Fibroblast of lung (primary cell): ENCODE measurements at regions not wholly inside any gene's neighbourhood (a gene's known extent, or its start where the extent isn't known, plus 50 kb on each side); places are given as distances from the start of the nearest gene placed in this dataset.
"Not testable (repeated sequence)": the region's sequence is repeated elsewhere in the genome, so short reads cannot be mapped to it uniquely, and the experiment has no call there.

Source experiments
- DNase-seq, 2 donors: peaks; one replicate each; pipeline versions ENCODE4 v3.0.0 to v3.0.0-alpha.2; 2010; ENCODE audit warnings: low read depth in 2 of 2
- H2AFZ ChIP-seq: 2 replicates; pipeline ENCODE4 v1.5.1; 2012; ENCODE audit warnings: low read length, control low read depth, inconsistent platforms
- H3K27ac ChIP-seq: 2 replicates; pipeline ENCODE4 v1.5.1; 2011; ENCODE audit warnings: low read length, control low read depth; ENCODE audit not compliant: insufficient read depth
- H3K27me3 ChIP-seq: 2 replicates; pipeline ENCODE4 v1.5.1; 2011; ENCODE audit warnings: mild to moderate bottlenecking, low read length; ENCODE audit not compliant: control insufficient read depth, insufficient read depth
- H3K36me3 ChIP-seq: 2 replicates; pipeline ENCODE4 v1.5.1; 2011; ENCODE audit warnings: low read length; ENCODE audit not compliant: control insufficient read depth, insufficient read depth
- H3K4me1 ChIP-seq: 2 replicates; pipeline ENCODE4 v1.5.1; 2011; ENCODE audit warnings: low read length; ENCODE audit not compliant: control insufficient read depth, insufficient read depth; ENCODE audit errors: extremely low read depth
- H3K4me2 ChIP-seq: 2 replicates; pipeline ENCODE4 v1.5.1; 2011; ENCODE audit warnings: low read length, control low read depth; ENCODE audit not compliant: insufficient read depth; ENCODE audit errors: extremely low read depth
- H3K4me3 ChIP-seq, 4 experiments: fragments of 200-600 bp in 1 of 4; sonication (generic) in 1 of 4; replicated peaks in 1 of 4; 2 replicates each; pipeline ENCODE4 v1.5.1; 2011 to 2016; ENCODE audit warnings: low read length in 4 of 4, low read depth in 3 of 4, mild to moderate bottlenecking in 3 of 4, control low read depth in 2 of 4, inconsistent platforms in 1 of 4, mixed read lengths in 1 of 4; ENCODE audit not compliant: insufficient read depth in 1 of 4; ENCODE audit errors: control extremely low read depth in 1 of 4
- H3K79me2 ChIP-seq: 2 replicates; pipeline ENCODE4 v1.5.1; 2012; ENCODE audit warnings: mild to moderate bottlenecking, low read length, inconsistent platforms; ENCODE audit not compliant: control insufficient read depth, insufficient read depth
- H3K9ac ChIP-seq: 2 replicates; pipeline ENCODE4 v1.5.1; 2011; ENCODE audit warnings: mild to moderate bottlenecking, low read length, control low read depth; ENCODE audit not compliant: insufficient read depth
- H3K9me3 ChIP-seq: 2 replicates; pipeline ENCODE4 v1.5.1; 2012; ENCODE audit warnings: low read depth, low read length; ENCODE audit not compliant: control insufficient read depth, insufficient read depth
- H4K20me1 ChIP-seq: 2 replicates; pipeline ENCODE4 v1.5.1; 2011; ENCODE audit warnings: low read length; ENCODE audit not compliant: control insufficient read depth, insufficient read depth; ENCODE audit errors: extremely low read depth
- EZH2 ChIP-seq: IDR thresholded peaks from 2 replicates; pipeline ENCODE4 v1.5.1; 2012; ENCODE audit warnings: low read length, control low read depth, mild to moderate bottlenecking; ENCODE audit errors: missing control alignments
- TF ChIP-seq, protein P1 (sequence below), 2 donors: IDR thresholded peaks in 1 of 2; conservative IDR thresholded peaks in 1 of 2; 1 replicate in 1 of 2; 2 replicates in 1 of 2; pipeline ENCODE4 v1.5.1; 2011 to 2012; ENCODE audit warnings: low read length in 2 of 2, control low read depth in 1 of 2, inconsistent platforms in 1 of 2, low read depth in 1 of 2, mild to moderate bottlenecking in 1 of 2

DNA sequence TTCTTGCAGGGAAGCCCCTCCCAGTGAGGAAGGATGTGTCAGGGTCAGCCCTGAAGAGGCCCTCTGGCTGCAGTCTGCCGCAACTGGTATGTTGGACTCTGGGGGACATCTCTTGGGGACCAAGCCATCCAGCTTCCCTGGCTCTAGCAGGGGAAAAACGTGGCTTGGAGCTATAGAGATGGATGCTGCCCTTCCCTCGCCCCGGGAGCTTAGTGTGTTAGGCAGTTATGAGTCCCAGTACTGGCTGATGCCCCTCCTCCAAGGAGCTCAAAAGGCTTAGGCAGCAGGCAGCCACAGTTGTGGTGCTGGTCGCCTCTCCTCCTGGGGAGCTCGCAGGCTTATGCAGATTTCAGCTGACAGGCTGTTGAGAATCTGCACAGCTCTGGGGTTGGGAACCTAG is 353.1 kb upstream of the GBE1 start:
- no peaks in the 10 kb centered on the region for H3K9me3 ChIP-seq
- H3K4me3 ChIP-seq = no peak overlapping the region
- H3K27ac ChIP-seq = no peak overlapping the region
- H3K4me2 ChIP-seq = no peak overlapping the region
- H3K4me1 ChIP-seq = no peaks in the 10 kb centered on the region
- DNase-seq = no peak
- no peaks in the 10 kb centered on the region for H3K36me3 ChIP-seq
- no peaks in the 10 kb centered on the region for H4K20me1 ChIP-seq
- H3K27me3 ChIP-seq = no peaks in the 10 kb centered on the region
- TF ChIP-seq, protein P1, sequence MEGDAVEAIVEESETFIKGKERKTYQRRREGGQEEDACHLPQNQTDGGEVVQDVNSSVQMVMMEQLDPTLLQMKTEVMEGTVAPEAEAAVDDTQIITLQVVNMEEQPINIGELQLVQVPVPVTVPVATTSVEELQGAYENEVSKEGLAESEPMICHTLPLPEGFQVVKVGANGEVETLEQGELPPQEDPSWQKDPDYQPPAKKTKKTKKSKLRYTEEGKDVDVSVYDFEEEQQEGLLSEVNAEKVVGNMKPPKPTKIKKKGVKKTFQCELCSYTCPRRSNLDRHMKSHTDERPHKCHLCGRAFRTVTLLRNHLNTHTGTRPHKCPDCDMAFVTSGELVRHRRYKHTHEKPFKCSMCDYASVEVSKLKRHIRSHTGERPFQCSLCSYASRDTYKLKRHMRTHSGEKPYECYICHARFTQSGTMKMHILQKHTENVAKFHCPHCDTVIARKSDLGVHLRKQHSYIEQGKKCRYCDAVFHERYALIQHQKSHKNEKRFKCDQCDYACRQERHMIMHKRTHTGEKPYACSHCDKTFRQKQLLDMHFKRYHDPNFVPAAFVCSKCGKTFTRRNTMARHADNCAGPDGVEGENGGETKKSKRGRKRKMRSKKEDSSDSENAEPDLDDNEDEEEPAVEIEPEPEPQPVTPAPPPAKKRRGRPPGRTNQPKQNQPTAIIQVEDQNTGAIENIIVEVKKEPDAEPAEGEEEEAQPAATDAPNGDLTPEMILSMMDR (conservative IDR thresholded peaks at IDR 0.05 in 1 of 2, IDR thresholded peaks at IDR 0.05 in 1 of 2; ENCODE audit: low read depth in 1 of 2, low read length in 2 of 2) = no peak
- TF ChIP-seq EZH2 = no peak
- no peak overlapping the region for H2AFZ ChIP-seq
- H3K79me2 ChIP-seq = no peaks in the 10 kb centered on the region
- no peak overlapping the region for H3K9ac ChIP-seq

DNA sequence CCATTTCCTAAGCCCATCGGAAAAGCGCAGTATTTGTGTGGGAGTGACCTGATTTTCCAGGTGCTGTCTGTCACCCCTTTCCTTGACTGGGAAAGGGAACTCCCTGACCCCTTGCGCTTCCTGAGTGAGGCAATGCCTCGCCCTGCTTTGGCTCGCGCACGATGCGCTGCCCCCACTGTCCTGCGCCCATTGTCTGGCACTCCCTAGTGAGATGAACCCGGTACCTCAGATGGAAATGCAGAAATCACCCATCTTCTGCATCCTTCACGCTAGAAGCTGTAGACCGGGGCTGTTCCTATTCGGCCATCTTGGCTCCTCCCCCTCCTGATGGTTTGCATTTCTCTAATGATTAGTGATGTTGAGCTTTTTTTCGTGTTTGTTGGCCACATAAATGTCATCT is 349.3 kb upstream of the GBE1 start:
- not testable (repeated sequence) for H3K9ac ChIP-seq, H3K79me2 ChIP-seq, H2AFZ ChIP-seq, H3K4me1 ChIP-seq, H3K4me2 ChIP-seq, H3K36me3 ChIP-seq, H4K20me1 ChIP-seq, H3K27me3 ChIP-seq, H3K4me3 ChIP-seq, H3K9me3 ChIP-seq, H3K27ac ChIP-seq, DNase-seq

DNA sequence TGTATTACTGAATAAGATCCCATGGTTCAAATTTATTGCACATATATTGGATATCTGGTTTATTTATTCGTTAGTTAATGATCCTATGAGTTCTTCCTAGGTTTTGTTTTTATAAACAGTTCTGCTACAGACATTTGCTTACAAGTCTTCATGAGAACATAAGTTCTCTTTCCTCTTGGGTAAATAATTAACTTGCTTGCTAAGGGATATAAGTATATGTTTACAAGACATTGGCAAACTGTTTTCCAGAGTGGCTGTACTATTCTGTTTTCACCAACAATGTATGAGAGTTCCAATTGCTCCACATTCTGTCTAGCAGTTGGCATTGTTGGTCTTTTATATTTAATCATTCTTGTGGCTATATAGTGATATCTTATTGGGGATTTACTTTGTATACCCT is 341.8 kb upstream of the GBE1 start:
- TF ChIP-seq EZH2 = no peak
- TF ChIP-seq, protein P1 (conservative IDR thresholded peaks at IDR 0.05 in 1 of 2, IDR thresholded peaks at IDR 0.05 in 1 of 2; ENCODE audit: low read depth in 1 of 2, low read length in 2 of 2) = no peak
- Histone ChIP-seq H4K20me1 (no peaks in the 10 kb centered on the region), H2AFZ (no peak overlapping the region), H3K9ac (no peak overlapping the region), H3K4me2 (no peak overlapping the region), H3K27me3 (no peaks in the 10 kb centered on the region), H3K79me2 (no peaks in the 10 kb centered on the region), H3K9me3 (no peaks in the 10 kb centered on the region), H3K4me3 (no peak overlapping the region), H3K27ac (no peak overlapping the region), H3K4me1 (no peaks in the 10 kb centered on the region), H3K36me3 (no peaks in the 10 kb centered on the region)
- DNase-seq = no peak

DNA sequence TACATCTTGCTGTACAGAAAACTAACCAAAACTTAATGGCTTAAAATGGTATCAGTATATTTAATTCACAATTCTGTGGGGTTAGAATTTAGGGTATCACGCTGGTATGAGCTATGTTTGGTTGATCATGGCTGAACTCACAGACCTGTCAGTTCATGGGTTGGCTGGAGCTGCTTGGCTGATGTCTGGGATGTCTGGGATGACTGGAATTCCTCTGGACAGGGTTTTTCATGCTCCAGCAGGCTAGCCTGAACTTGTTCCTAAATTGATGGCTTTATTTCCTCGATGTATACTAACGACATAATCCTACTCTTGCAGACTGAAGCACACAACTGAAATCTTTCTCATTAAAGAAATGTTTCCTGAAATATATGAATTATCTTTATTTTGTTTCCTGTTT is 338.9 kb upstream of the GBE1 start:
- H3K9ac ChIP-seq = no peak overlapping the region
- H3K27ac ChIP-seq = no peak overlapping the region
- no peak overlapping the region for H3K4me3 ChIP-seq
- DNase-seq = peak in 1 of 2 donors; percentile 82
- TF ChIP-seq, protein P1 (conservative IDR thresholded peaks at IDR 0.05 in 1 of 2, IDR thresholded peaks at IDR 0.05 in 1 of 2; ENCODE audit: low read depth in 1 of 2, low read length in 2 of 2) = no peak
- no peak for TF ChIP-seq EZH2
- H3K27me3 ChIP-seq = no peaks in the 10 kb centered on the region
- no peaks in the 10 kb centered on the region for H3K4me1 ChIP-seq
- H2AFZ ChIP-seq = no peak overlapping the region
- no peaks in the 10 kb centered on the region for H4K20me1 ChIP-seq
- H3K9me3 ChIP-seq = no peaks in the 10 kb centered on the region
- H3K4me2 ChIP-seq = no peak overlapping the region
- H3K79me2 ChIP-seq = no peaks in the 10 kb centered on the region
- no peaks in the 10 kb centered on the region for H3K36me3 ChIP-seq
